ENCODE measurements at regions not wholly inside any gene's neighbourhood (a gene's known extent, or its start where the extent isn't known, plus 50 kb on each side); places are given as distances from the start of the nearest gene placed in this dataset.

DNA sequence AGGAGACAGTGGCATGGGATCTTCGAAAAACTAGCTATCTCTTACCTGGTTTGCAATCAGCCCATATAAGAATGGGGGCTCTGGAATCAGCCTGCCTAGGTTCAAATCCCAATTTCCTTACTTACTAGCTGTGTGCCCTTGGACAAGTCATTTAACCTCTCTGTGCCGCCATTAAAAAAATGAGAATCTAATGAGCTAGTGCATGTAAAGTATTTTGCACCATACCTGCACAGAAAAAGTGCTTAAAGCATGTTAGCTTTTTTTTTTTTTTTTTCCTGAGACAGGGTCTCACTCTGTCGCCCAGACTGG, 181.8 kb downstream of the SHQ1 start:
- no peak for TF ChIP-seq POLR2A (IDR thresholded peaks at IDR 0.05)
- TF ChIP-seq POLR2AphosphoS5 (IDR thresholded peaks at IDR 0.05; ENCODE audit: insufficient read depth in 1 of 2, low read depth in 1 of 2) = no peak

All from vagina (tissue), 2 donors.